A204.1 (cell line): ENCODE measurements at regions not wholly inside any gene's neighbourhood (a gene's known extent, or its start where the extent isn't known, plus 50 kb on each side); places are given as distances from the start of the nearest gene placed in this dataset.
"Not testable (repeated sequence)": the region's sequence is repeated elsewhere in the genome, so short reads cannot be mapped to it uniquely, and the experiment has no call there.

Experiments used
- FAIRE-seq: peaks from 2 replicates; lab custom pipeline; 2012; peaks lifted over from hg19 to GRCh38; lab: Jason Lieb, UNC

GRCh38 chr12:72723732-72724131 lies 451.6 kb downstream of the TRHDE start:
- no peak for FAIRE-seq

- no peak for FAIRE-seq
Measured at GRCh38 chr12:72729451-72730010, 457.4 kb downstream of the TRHDE start.

DNA sequence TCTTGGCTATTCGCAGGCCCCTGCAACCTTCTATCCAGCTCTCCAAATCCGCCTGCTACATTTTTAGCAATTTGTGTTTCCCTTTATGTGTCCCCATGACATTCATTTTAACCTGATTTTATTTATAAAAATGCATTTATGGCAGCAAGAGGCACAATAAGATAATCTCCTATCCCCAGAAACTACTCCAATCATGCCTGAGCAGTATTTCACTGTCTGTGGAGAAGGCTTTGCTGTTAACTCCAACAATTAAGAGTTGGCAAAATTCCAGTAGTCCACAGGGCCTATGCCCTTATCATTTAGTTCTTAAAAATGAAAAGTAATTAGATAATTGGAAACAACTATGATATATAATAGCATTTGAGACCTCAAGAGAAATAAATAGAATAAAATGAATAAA lies 462.4 kb downstream of the TRHDE start:
- no peak for FAIRE-seq

DNA sequence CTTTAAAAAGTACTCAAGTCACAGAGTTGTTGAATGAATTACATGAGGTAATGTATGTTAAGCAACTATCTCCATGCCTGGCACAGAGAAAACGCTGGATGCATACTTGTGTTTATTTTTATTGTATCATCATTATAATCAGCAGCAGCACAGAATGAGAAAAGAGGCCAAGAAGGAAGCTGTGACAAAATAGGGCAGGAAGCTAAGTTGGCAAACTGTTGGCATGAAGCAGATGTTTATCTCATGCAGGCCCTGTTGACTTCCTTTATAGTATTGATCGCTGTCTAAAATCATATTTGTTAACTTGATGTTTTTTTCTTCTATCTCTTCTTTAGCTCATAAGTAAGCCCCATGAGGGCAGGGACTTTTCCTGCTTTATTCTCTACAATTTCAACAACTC lies 466.6 kb downstream of the TRHDE start:
- no peak for FAIRE-seq

- FAIRE-seq, result no peak
Measured at GRCh38 chr12:72740064-72740463, 467.9 kb downstream of the TRHDE start.

GRCh38 chr12:72742568-72742967 lies 470.4 kb downstream of the TRHDE start:
- no peak for FAIRE-seq

GRCh38 chr12:72746048-72746447 lies 473.9 kb downstream of the TRHDE start:
- no peak for FAIRE-seq

GRCh38 chr12:72747111-72747849 lies 475.1 kb downstream of the TRHDE start:
- no peak for FAIRE-seq

- FAIRE-seq, result no peak
Measured at GRCh38 chr12:72748971-72749370, 476.8 kb downstream of the TRHDE start.

DNA sequence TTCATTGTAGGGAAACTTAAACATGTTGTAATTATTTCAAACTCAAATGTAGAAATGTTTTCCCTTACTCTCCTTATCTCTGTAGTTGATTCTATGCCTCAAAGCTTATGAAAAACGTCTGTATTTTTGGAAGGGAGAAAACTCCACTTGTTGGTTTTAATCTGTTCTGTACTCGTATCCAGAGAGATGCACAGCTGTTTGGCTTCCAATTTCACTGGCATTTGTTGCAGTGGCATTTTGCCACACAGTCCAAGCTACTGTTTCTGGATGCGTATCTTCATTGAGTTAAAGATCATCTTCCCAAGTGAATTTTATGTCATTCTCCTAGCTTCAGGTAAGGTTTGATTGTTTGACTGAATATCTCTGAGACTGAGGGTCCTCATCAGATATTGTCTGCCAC lies 481.4 kb downstream of the TRHDE start:
- no peak for FAIRE-seq

- not testable (repeated sequence) for FAIRE-seq
Measured at GRCh38 chr12:72754026-72754425, 481.9 kb downstream of the TRHDE start.

DNA sequence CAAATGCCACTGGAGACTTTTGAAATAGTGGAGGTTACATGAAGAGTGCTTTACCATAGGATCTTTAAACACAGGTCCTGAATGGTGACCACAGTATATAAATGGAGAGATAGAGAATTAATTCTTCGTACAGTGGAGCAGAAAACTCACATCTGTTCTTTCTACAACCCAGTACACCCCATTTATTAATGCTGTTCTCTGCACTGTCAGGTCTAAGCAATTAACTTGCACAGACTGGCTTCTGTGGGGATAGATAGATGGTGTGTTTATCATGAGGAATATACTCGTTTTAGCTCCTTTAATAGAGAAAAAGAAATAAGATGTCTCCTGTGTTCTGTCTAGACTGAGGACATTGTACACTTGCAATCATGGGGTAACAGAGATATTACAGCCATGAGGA lies 494.3 kb downstream of the TRHDE start:
- FAIRE-seq, result no peak

GRCh38 chr12:72774023-72774422 lies 501.9 kb downstream of the TRHDE start:
- no peak for FAIRE-seq

- no peak for FAIRE-seq
Measured at GRCh38 chr12:72777806-72778205, 505.6 kb downstream of the TRHDE start.

DNA sequence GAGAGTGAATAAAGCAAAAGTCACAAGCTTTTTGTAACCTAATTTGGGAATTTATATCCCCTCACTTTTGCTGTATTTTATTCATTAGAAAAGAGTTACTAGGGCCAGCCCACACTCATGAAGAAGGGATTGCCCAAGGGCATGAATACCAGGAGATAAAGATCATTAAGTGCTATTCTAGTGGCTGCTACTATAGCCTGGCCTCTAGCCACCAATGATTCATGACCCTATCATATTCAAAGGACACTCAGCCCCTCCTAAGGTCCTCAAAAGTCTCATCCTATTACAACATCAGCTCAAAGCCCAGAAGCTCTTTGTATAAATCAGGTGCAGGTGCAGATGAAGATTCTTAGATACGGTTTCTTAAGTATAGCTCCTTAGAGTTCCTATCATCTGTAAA lies 518.1 kb downstream of the TRHDE start:
- FAIRE-seq, result no peak

GRCh38 chr12:72792889-72793288 lies 520.7 kb downstream of the TRHDE start:
- no peak for FAIRE-seq

GRCh38 chr12:72793796-72794195 lies 521.6 kb downstream of the TRHDE start:
- FAIRE-seq, result no peak

- no peak for FAIRE-seq
Measured at GRCh38 chr12:72815421-72815820, 543.3 kb downstream of the TRHDE start.

GRCh38 chr12:72828662-72829324 lies 556.6 kb downstream of the TRHDE start:
- FAIRE-seq, result no peak

- no peak for FAIRE-seq
Measured at GRCh38 chr12:72829838-72830237, 557.7 kb downstream of the TRHDE start.

- no peak for FAIRE-seq
Measured at GRCh38 chr12:72832024-72832423, 559.9 kb downstream of the TRHDE start.

- no peak for FAIRE-seq
Measured at GRCh38 chr12:72836194-72836593, 564.0 kb downstream of the TRHDE start.

GRCh38 chr12:72839696-72840095 lies 567.5 kb downstream of the TRHDE start:
- no peak for FAIRE-seq

DNA sequence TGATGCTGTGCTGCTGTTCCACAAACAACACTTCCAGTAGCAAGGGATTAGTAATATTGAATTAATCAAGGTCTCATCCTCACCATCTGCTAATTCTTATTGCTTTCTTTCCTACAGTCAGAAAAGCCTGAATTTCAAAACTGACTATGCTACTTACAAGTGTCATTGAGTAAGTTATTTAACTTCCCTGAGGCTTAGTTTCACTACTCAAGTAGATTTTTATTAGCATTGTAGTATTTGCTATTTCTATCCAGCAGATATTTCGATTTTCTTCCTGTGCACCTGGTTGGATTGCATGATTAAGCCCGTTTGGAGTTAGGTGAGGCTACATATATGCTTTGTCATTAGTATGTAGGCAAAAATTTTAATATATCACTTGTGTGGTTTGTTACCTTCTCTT lies 591.5 kb downstream of the TRHDE start:
- FAIRE-seq, result no peak
